ENCODE measurements at regions not wholly inside any gene's neighbourhood (a gene's known extent, or its start where the extent isn't known, plus 50 kb on each side); places are given as distances from the start of the nearest gene placed in this dataset.

DNA sequence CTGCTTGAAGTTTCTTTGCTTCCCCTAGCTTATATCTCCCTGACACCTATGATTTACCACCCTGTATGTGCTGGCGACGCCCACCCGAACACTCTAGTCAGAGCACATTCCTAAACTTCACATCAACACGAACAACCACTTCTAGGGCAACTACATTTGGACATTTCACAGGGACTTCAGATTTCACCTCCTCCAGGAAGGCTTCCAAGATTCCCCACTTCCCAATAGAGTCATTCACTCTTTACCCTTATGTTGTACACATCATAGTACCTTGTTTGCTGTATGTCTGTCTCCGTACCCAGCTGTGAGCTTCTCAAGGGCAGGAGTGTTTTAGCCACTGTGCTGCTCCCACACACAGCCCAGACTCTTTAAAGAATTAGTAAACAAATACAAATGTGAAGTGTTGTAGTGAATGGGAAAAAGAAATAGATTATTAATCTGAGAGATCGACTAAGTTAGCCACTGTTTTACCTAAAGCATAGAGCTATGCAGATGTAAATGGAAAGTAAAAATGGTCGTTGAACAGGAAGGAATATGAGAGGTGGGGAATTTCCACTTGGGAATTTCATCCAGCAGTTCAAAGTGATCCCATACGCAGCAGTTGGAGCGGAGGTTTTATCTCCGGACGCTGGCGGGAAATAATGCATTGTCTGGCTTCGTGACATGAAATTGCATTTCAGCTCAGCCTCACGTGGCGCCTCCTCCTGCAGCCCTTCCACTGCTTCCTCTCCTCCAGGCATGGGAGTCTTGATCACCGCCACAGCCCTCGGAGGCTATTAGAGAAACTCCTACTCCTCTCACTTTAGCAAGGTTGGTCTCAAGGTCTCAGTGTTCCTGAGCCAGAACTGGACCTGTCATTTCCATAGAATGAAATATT is 233.4 kb upstream of the COPS8 start:
- TF ChIP-seq POLR2A (IDR thresholded peaks at IDR 0.05; ENCODE audit: low read depth, low read length) (no peak), POLR2AphosphoS5 (IDR thresholded peaks at IDR 0.05; ENCODE audit: low read depth, low read length) (no peak)
